ENCODE measurements at regions not wholly inside any gene's neighbourhood (a gene's known extent, or its start where the extent isn't known, plus 50 kb on each side); places are given as distances from the start of the nearest gene placed in this dataset.

- TF ChIP-seq CTCF (IDR thresholded peaks at IDR 0.05) (no peak), POLR2A (IDR thresholded peaks at IDR 0.05) (no peak)
These were observed 341.2 kb downstream of the SETD4 start for GRCh38 chr21:35719080-35719479.
